B cell (primary cell): ENCODE measurements at regions not wholly inside any gene's neighbourhood (a gene's known extent, or its start where the extent isn't known, plus 50 kb on each side); places are given as distances from the start of the nearest gene placed in this dataset.

Source experiments
- ATAC-seq: fragments of 200-7000 bp; cut with Tn5 transposase; one replicate; pipeline ENCODE4 v1.10.0; 2021; ENCODE audit warnings: low read depth, mild to moderate bottlenecking, moderate number of reproducible peaks, moderate library complexity
- CTCF ChIA-PET: fragments of 350-600 bp; sonication (Branson Sonifier 250); formaldehyde crosslinking; loops from one replicate; lab custom pipeline; 2021; ENCODE audit warnings: antibody characterized with exemption, inconsistent platforms; lab: Charles Lee
- POLR2A ChIA-PET: fragments of 350-600 bp; sonication (Branson Sonifier 250); formaldehyde crosslinking; loops from one replicate; lab custom pipeline; 2021; ENCODE audit warnings: antibody characterized with exemption; lab: Charles Lee
- DNase-seq: peaks from one replicate; pipeline ENCODE4 v3.0.0; 2013
- H2AFZ ChIP-seq: 2 replicates; pipeline ENCODE4 v1.6.1; 2012; ENCODE audit warnings: mild to moderate bottlenecking, low read depth, low read length; ENCODE audit not compliant: insufficient read depth, poor library complexity, severe bottlenecking
- H3K27ac ChIP-seq, 2 donors: 1 replicate in 1 of 2; 2 replicates in 1 of 2; pipeline ENCODE4 v1.5.1; 2012 to 2013; ENCODE audit warnings: low read length in 2 of 2, mild to moderate bottlenecking in 2 of 2, moderate library complexity in 1 of 2
- H3K27me3 ChIP-seq, 4 experiments: fragments of 200-600 bp in 1 of 4; sonication (generic) in 1 of 4; replicated peaks in 1 of 4; 1 replicate in 2 of 4; 2 replicates in 2 of 4; pipeline versions ENCODE4 v1.6.1 to v1.7.0; 2013 to 2016; ENCODE audit warnings: low read length in 3 of 4, mild to moderate bottlenecking in 2 of 4, mixed read lengths in 1 of 4, moderate library complexity in 1 of 4; ENCODE audit not compliant: insufficient read depth in 4 of 4, control insufficient read depth in 3 of 4; ENCODE audit errors: control extremely low read depth in 1 of 4
- H3K36me3 ChIP-seq, 2 experiments: replicated peaks in 1 of 2; 1 replicate in 1 of 2; 2 replicates in 1 of 2; pipeline versions ENCODE4 v1.6.1 to v1.7.1; 2013; ENCODE audit warnings: low read length in 1 of 2; ENCODE audit not compliant: insufficient read depth in 2 of 2, control insufficient read depth in 1 of 2; ENCODE audit errors: control extremely low read depth in 1 of 2, extremely low read depth in 1 of 2
- H3K4me1 ChIP-seq, 2 donors: fragments of 200-600 bp in 1 of 2; sonication (generic) in 1 of 2; 1 replicate in 1 of 2; 2 replicates in 1 of 2; pipeline versions ENCODE4 v1.5.1 to v1.6.1; 2013 to 2017; ENCODE audit warnings: low read length in 2 of 2; ENCODE audit not compliant: control insufficient read depth in 2 of 2, insufficient read depth in 2 of 2
- H3K4me2 ChIP-seq: replicated peaks from 2 replicates; pipeline ENCODE3; 2012; ENCODE audit warnings: mild to moderate bottlenecking, low read depth, low read length; ENCODE audit not compliant: poor library complexity, severe bottlenecking
- H3K4me3 ChIP-seq, 5 experiments: fragments of 200-600 bp in 1 of 5; sonication (generic) in 1 of 5; 1 replicate in 3 of 5; 2 replicates in 2 of 5; pipeline versions ENCODE4 v1.5.1 to v1.7.0; 2011 to 2016; ENCODE audit warnings: low read length in 4 of 5, mild to moderate bottlenecking in 4 of 5, low read depth in 2 of 5, control low read depth in 1 of 5, moderate library complexity in 1 of 5; ENCODE audit not compliant: insufficient read depth in 1 of 5; ENCODE audit errors: control extremely low read depth in 1 of 5, extremely low read depth in 1 of 5
- H3K79me2 ChIP-seq: fragments of 200-600 bp; sonication (generic); one replicate; pipeline ENCODE4 v1.6.0; 2016; ENCODE audit warnings: low read length; ENCODE audit not compliant: control insufficient read depth, insufficient read depth
- H3K9ac ChIP-seq: fragments of 200-600 bp; sonication (generic); 2 replicates; pipeline ENCODE4 v1.6.1; 2017; ENCODE audit warnings: mild to moderate bottlenecking, low read length, moderate library complexity
- H3K9me3 ChIP-seq, 3 donors: one replicate each; pipeline versions ENCODE4 v1.6.1 to v1.7.1; 2013; ENCODE audit warnings: low read length in 2 of 3; ENCODE audit not compliant: control insufficient read depth in 2 of 3, insufficient read depth in 1 of 3; ENCODE audit errors: control extremely low read depth in 1 of 3
- H4K20me1 ChIP-seq: 2 replicates; pipeline ENCODE4 v1.6.0; 2012; ENCODE audit warnings: mild to moderate bottlenecking, low read length; ENCODE audit not compliant: insufficient read depth, control insufficient read depth, poor library complexity, severe bottlenecking
- H3K27ac Mint-ChIP-seq: one replicate; pipeline ENCODE4 v1.8.0; 2021; ENCODE audit warnings: mixed read lengths
- H3K27me3 Mint-ChIP-seq: one replicate; pipeline ENCODE4 v1.8.0; 2021; ENCODE audit warnings: mixed read lengths
- H3K4me1 Mint-ChIP-seq: one replicate; pipeline ENCODE4 v1.8.0; 2021; ENCODE audit warnings: mixed read lengths
- H3K4me3 Mint-ChIP-seq: one replicate; pipeline ENCODE4 v1.8.0; 2021; ENCODE audit warnings: mixed read lengths
- H3K9me3 Mint-ChIP-seq: one replicate; pipeline ENCODE4 v1.8.0; 2022; ENCODE audit warnings: mixed read lengths; ENCODE audit not compliant: insufficient read depth
- EZH2 ChIP-seq: IDR thresholded peaks from 2 replicates; pipeline ENCODE4 v1.6.1; 2012; ENCODE audit warnings: borderline replicate concordance, low read depth, mild to moderate bottlenecking, moderate library complexity, low read length; ENCODE audit not compliant: insufficient read depth, poor library complexity, severe bottlenecking
- WGBS: methylation state at CpG from one replicate; pipeline ENCODE4 v1.1.5; 2013; ENCODE audit warnings: missing lambda C conversion rate; ENCODE audit not compliant: insufficient coverage; 5-methylcytosine and 5-hydroxymethylcytosine counted together
- intact Hi-C: fragments of 100-400 bp; cut with micrococcal nuclease; formaldehyde crosslinking; loops from one replicate; pipeline ENCODE4 v1.10.0; 2022
- TF ChIP-seq, protein P1 (sequence below): fragments of 200-600 bp; IDR thresholded peaks from one replicate; pipeline ENCODE4 v1.8.0; 2022; ENCODE audit warnings: antibody characterized with exemption, mild to moderate bottlenecking

DNA sequence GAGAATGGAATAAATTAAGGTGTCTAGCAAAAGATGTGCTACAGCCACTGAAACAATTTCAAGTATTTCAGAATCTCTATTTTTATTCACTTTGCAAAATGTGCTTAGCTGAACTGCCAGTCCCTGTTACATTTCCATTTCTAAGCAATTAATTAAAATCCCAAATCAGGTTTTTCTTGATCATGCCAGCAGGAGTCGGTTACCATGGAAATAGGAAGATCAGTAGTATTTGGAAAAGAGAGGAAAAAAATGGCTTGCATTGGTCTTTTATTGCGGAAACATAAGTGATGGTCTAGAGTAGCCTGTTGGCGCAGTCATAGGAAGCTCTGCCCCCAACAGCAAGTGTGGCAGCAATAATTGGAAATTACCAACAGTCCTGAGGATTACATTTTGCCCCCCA lies 867.1 kb downstream of the GATA3 start:
- H3K27ac Mint-ChIP-seq, result no peak overlapping the region
- H3K4me3 ChIP-seq, result no peak overlapping the region
- POLR2A ChIA-PET, result no interaction called here
- H3K79me2 ChIP-seq, result no peaks in the 10 kb centered on the region
- H3K9me3 Mint-ChIP-seq, result peaks cover 5% of the 10 kb centered on the region
- no peaks in the 10 kb centered on the region for H4K20me1 ChIP-seq
- DNase-seq, result no peak
- peaks cover 0 to 3% (median 0%) of the 10 kb centered on the region in 3 donors for H3K9me3 ChIP-seq
- H3K9ac ChIP-seq, result no peak overlapping the region
- no peaks in the 10 kb centered on the region for H3K4me1 ChIP-seq
- WGBS, result 71% methylated on average over 2 of the region's 3 CpGs
- H3K36me3 ChIP-seq, result no peaks in the 10 kb centered on the region
- intact Hi-C loops, result no loop called here
- no peak for ATAC-seq
- H3K4me3 Mint-ChIP-seq, result no peak overlapping the region
- H3K27me3 Mint-ChIP-seq, result no peaks in the 10 kb centered on the region
- CTCF ChIA-PET, result no interaction called here
- no peaks in the 10 kb centered on the region for H3K27me3 ChIP-seq
- no peak overlapping the region for H3K4me2 ChIP-seq
- TF ChIP-seq EZH2, result no peak
- TF ChIP-seq, protein P1, sequence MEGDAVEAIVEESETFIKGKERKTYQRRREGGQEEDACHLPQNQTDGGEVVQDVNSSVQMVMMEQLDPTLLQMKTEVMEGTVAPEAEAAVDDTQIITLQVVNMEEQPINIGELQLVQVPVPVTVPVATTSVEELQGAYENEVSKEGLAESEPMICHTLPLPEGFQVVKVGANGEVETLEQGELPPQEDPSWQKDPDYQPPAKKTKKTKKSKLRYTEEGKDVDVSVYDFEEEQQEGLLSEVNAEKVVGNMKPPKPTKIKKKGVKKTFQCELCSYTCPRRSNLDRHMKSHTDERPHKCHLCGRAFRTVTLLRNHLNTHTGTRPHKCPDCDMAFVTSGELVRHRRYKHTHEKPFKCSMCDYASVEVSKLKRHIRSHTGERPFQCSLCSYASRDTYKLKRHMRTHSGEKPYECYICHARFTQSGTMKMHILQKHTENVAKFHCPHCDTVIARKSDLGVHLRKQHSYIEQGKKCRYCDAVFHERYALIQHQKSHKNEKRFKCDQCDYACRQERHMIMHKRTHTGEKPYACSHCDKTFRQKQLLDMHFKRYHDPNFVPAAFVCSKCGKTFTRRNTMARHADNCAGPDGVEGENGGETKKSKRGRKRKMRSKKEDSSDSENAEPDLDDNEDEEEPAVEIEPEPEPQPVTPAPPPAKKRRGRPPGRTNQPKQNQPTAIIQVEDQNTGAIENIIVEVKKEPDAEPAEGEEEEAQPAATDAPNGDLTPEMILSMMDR, result no peak
- no peak overlapping the region for H2AFZ ChIP-seq
- no peak overlapping the region for H3K27ac ChIP-seq
- no peaks in the 10 kb centered on the region for H3K4me1 Mint-ChIP-seq

DNA sequence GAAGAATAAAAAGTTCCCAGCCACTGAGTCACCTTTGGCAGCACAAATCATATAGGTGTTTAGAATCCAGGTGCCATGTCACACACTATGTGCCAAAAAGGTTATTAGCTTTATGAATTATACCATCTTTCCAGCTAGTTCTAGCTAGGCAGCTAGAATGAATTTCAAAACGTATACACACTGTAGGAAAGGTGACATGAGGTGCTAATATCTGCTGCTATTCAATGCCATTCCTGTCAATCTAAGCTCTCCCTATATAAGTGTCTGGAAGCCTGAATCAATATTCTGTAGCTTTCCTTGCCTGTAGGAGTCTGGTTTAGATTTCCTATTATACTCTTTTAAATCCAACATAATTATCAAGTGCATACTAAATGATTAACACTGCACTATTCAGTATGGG lies 868.6 kb downstream of the GATA3 start:
- Histone ChIP-seq H2AFZ (no peak overlapping the region), H3K4me1 (no peaks in the 10 kb centered on the region), H3K9me3 (peaks cover 0 to 1% (median 0%) of the 10 kb centered on the region in 3 donors), H3K36me3 (no peaks in the 10 kb centered on the region), H3K27me3 (no peaks in the 10 kb centered on the region), H3K79me2 (no peaks in the 10 kb centered on the region), H3K4me3 (no peak overlapping the region), H3K9ac (no peak overlapping the region), H3K4me2 (no peak overlapping the region), H4K20me1 (no peaks in the 10 kb centered on the region), H3K27ac (no peak overlapping the region)
- no peaks in the 10 kb centered on the region for H3K4me1 Mint-ChIP-seq
- WGBS, result no CpG with 5 or more reads among the region's 1 CpG
- H3K9me3 Mint-ChIP-seq, result peaks cover 5% of the 10 kb centered on the region
- ATAC-seq (no peak), DNase-seq (no peak)
- TF ChIP-seq, protein P1, result no peak
- TF ChIP-seq EZH2, result no peak
- POLR2A ChIA-PET, result no interaction called here
- no peaks in the 10 kb centered on the region for H3K27me3 Mint-ChIP-seq
- H3K4me3 Mint-ChIP-seq, result no peak overlapping the region
- H3K27ac Mint-ChIP-seq, result no peak overlapping the region
- intact Hi-C loops, result no loop called here
- CTCF ChIA-PET, result no interaction called here
